ENCODE measurements at regions not wholly inside any gene's neighbourhood (a gene's known extent, or its start where the extent isn't known, plus 50 kb on each side); places are given as distances from the start of the nearest gene placed in this dataset.

DNA sequence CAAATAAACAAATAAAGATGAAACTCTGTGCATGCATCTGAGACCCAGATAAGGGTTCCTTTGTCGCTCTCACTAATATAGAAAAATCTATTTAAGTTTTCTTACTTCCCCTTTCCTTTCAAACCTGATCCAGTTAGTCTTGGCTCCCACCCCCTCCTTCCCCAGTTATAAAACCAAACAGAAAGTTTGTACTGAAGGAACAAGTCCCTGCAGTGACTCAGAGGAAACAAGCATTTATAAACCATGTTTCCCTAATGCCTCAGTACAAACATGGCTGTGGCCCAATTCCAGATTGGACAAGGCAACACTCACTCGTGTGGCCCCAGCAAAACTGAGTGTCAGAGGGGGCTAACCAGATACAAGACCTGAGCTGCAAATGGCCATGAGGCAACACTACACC, 65.5 kb upstream of the ARHGAP20 start:
- in situ Hi-C loops (cut with HindIII; ENCODE audit: low sequenced_read_pairs) = loop anchor here (5.0 kb wide), 1 partner anchor 60 kb away; no protein-coding TSS in a partner anchor
- peak; percentile 27 for DNase-seq (ENCODE audit: low read depth)

GRCh38 chr11:110776081-110776480, 63.8 kb upstream of the ARHGAP20 start:
- no peak for DNase-seq (ENCODE audit: low read depth)
- in situ Hi-C loops (cut with HindIII; ENCODE audit: low sequenced_read_pairs) = loop anchor here (5.0 kb wide), 1 partner anchor 59 kb away; no protein-coding TSS in a partner anchor
- TF ChIP-seq CTCF (IDR thresholded peaks at IDR 0.05; ENCODE audit: low read depth, low read length, missing control alignments) = no peak
- H3K4me3 ChIP-seq (ENCODE audit: low read depth, low read length) = no peak overlapping the region

More for the DNA sequence above, 65.5 kb upstream of the ARHGAP20 start:
- H3K4me3 ChIP-seq (ENCODE audit: low read depth, low read length) = no peak overlapping the region
- no peak for TF ChIP-seq CTCF (IDR thresholded peaks at IDR 0.05; ENCODE audit: low read depth, low read length, missing control alignments)

GRCh38 chr11:110774138-110775014, 62.1 kb upstream of the ARHGAP20 start:
- in situ Hi-C loops (cut with HindIII; ENCODE audit: low sequenced_read_pairs) = loop anchor here (5.0 kb wide), 1 partner anchor 57 kb away; no protein-coding TSS in a partner anchor
- TF ChIP-seq CTCF (IDR thresholded peaks at IDR 0.05; ENCODE audit: low read depth, low read length, missing control alignments) = no peak
- no peak for DNase-seq (ENCODE audit: low read depth)
- no peak overlapping the region for H3K4me3 ChIP-seq (ENCODE audit: low read depth, low read length)

DNA sequence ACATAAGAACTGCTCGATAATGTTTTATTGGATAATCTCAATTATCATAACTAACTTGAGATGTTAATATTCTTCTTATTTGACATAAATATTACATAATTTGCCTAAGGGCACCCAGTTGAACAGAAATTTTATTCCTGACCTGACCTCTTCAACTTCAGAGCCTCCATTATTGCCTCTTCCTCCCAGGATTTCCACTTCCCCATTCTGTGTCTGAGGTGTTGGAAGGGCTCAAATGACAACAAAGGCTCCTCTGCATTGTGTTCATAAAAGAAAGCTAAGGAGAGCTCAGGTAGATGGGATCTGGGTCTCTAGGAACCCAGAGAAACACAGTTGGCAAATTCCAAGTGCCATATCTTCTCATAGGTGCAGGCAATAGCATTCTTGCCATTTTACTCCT, 61.2 kb upstream of the ARHGAP20 start:
- no peak overlapping the region for H3K4me3 ChIP-seq (ENCODE audit: low read depth, low read length)
- in situ Hi-C loops (cut with HindIII; ENCODE audit: low sequenced_read_pairs) = no loop called here
- DNase-seq (ENCODE audit: low read depth) = no peak
- no peak for TF ChIP-seq CTCF (IDR thresholded peaks at IDR 0.05; ENCODE audit: low read depth, low read length, missing control alignments)

DNA sequence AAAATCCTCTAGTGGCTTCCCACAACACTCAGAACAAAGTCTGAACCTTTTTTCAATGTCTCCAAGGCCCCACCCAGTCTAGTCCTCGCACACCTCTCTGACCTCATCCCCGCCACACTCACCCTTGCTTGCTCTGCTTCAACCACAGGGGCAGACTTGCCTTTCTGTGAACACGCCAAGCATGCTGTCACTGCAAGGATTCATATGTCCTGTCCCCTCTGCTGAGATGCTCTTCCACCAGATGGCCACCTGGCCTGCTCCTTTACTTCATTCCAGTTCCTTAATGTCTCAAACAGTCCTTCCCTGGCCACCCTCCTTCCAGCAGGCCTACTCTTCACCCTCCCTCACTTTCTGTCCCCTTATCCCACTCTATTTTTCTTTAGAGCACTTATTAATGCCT, 60.6 kb upstream of the ARHGAP20 start:
- no peak for TF ChIP-seq CTCF (IDR thresholded peaks at IDR 0.05; ENCODE audit: low read depth, low read length, missing control alignments)
- in situ Hi-C loops (cut with HindIII; ENCODE audit: low sequenced_read_pairs) = no loop called here
- DNase-seq (ENCODE audit: low read depth) = no peak

DNA sequence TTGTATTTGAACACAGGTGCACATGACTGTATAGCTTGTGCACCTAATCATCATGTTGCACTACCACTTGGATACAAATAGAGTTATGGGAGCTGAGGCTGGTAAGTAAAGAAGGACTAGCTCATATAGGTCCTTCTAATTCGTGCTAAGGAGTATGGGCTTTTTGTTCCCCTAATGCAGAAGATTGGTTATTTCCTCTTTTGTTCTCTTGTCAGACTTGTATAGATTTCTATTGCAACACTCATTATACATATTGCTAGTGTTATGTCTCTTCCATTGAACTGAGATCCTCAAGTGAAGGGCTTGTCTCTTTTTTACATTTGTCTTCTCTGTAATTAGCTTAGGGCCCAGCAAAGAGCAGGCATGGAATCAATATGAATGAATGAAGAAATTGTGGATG, 54.1 kb upstream of the ARHGAP20 start:
- H3K4me3 ChIP-seq (ENCODE audit: low read depth, low read length) = no peak overlapping the region
- DNase-seq (ENCODE audit: low read depth) = no peak
- no peak for TF ChIP-seq CTCF (IDR thresholded peaks at IDR 0.05; ENCODE audit: low read depth, low read length, missing control alignments)
- in situ Hi-C loops (cut with HindIII; ENCODE audit: low sequenced_read_pairs) = no loop called here

More for the DNA sequence above, 60.6 kb upstream of the ARHGAP20 start:
- H3K4me3 ChIP-seq (ENCODE audit: low read depth, low read length) = no peak overlapping the region
